HCT116 (cell line): ENCODE measurements at regions not wholly inside any gene's neighbourhood (a gene's known extent, or its start where the extent isn't known, plus 50 kb on each side); places are given as distances from the start of the nearest gene placed in this dataset.

Experiments used
- ATAC-seq: fragments of 200-7000 bp; cut with Tn5 transposase; 2 replicates; pipeline ENCODE4 v1.9.1; 2020; ENCODE audit warnings: mild to moderate bottlenecking, moderate library complexity
- BruUV-seq: library from RNA; stranded (reverse); fragments of 400-500 nt; replicated peaks from 2 replicates; lab custom pipeline; 2021; lab: Mats Ljungman, UMichigan
- CTCF ChIA-PET: fragments of 300-600 bp; sonication (Branson Sonifier 250); formaldehyde crosslinking; loops from one replicate; lab custom pipeline; 2021; ENCODE audit warnings: antibody characterized with exemption; lab: Charles Lee
- POLR2A ChIA-PET: fragments of 300-600, 350-600 bp; sonication (Branson Sonifier 250); formaldehyde crosslinking; loops from one replicate; lab custom pipeline; 2021; ENCODE audit warnings: antibody characterized with exemption; lab: Charles Lee
- RAD21 ChIA-PET, 2 experiments: fragments of 300-600 bp; sonication (Branson Sonifier 250); formaldehyde crosslinking; loops; one replicate each; lab custom pipeline; 2023; ENCODE audit warnings: low total read pairs in 2 of 2; ENCODE audit not compliant: uncharacterized antibody in 2 of 2, unreplicated experiment in 2 of 2, low non-redundant PET in 1 of 2; lab: Charles Lee
- DNase-seq: peaks from one replicate; pipeline ENCODE4 v3.0.0-alpha.2; 2010; ENCODE audit warnings: low read depth, low spot score
- H2AFZ ChIP-seq: fragments of 200-600 bp; shearing (Covaris generic), sonication (generic); 2 replicates; pipeline ENCODE4 v1.6.1; 2017; ENCODE audit warnings: low read depth, mixed run types, mixed read lengths, antibody characterized with exemption, low read length; ENCODE audit not compliant: poor library complexity, severe bottlenecking
- H3K27ac ChIP-seq: 2 replicates; pipeline ENCODE4 v1.5.1; 2012; ENCODE audit warnings: low read depth, low read length
- H3K27me3 ChIP-seq: fragments of 200-600 bp; sonication (generic); 2 replicates; pipeline ENCODE4 v1.6.1; 2016; ENCODE audit warnings: mixed run types, low read length, mixed read lengths; ENCODE audit not compliant: insufficient read depth
- H3K36me3 ChIP-seq, 2 experiments: fragments of 200-500 bp in 1 of 2; fragments of 200-600 bp in 1 of 2; sonication (Bioruptor generic) in 1 of 2; sonication (generic) in 1 of 2; 2 replicates each; pipeline versions ENCODE4 v1.5.1 to v1.6.1; 2014 to 2016; ENCODE audit warnings: low read length in 2 of 2, inconsistent platforms in 1 of 2, mixed read lengths in 1 of 2, mixed run types in 1 of 2; ENCODE audit not compliant: insufficient read depth in 2 of 2, control insufficient read depth in 1 of 2
- H3K4me1 ChIP-seq, 2 experiments: fragments of 200-600 bp in 1 of 2; sonication (generic) in 1 of 2; 2 replicates each; pipeline versions ENCODE4 v1.5.1 to v1.6.1; 2012 to 2017; ENCODE audit warnings: low read length in 2 of 2, inconsistent platforms in 1 of 2, mild to moderate bottlenecking in 1 of 2, mixed read lengths in 1 of 2, mixed run types in 1 of 2, moderate library complexity in 1 of 2; ENCODE audit not compliant: insufficient read depth in 2 of 2, control insufficient read depth in 1 of 2
- H3K4me2 ChIP-seq: fragments of 200-600 bp; sonication (generic); 2 replicates; pipeline ENCODE4 v1.6.1; 2017; ENCODE audit warnings: mixed run types, low read length, mixed read lengths
- H3K4me3 ChIP-seq, 2 experiments: fragments of 200-600 bp in 1 of 2; sonication (generic) in 1 of 2; replicated peaks in 1 of 2; 2 replicates each; pipeline ENCODE4 v1.5.1; 2011 to 2016; ENCODE audit warnings: low read length in 2 of 2, control low read depth in 1 of 2, low read depth in 1 of 2, mild to moderate bottlenecking in 1 of 2, mixed read lengths in 1 of 2, mixed run types in 1 of 2
- H3K79me2 ChIP-seq: fragments of 200-600 bp; sonication (generic); 2 replicates; pipeline ENCODE4 v1.6.1; 2017; ENCODE audit warnings: mild to moderate bottlenecking, mixed run types, low read length, moderate library complexity, mixed read lengths; ENCODE audit not compliant: insufficient read depth
- H3K9ac ChIP-seq: fragments of 200-600 bp; sonication (generic); 2 replicates; pipeline ENCODE4 v1.6.1; 2016; ENCODE audit warnings: low read length, mixed read lengths
- H3K9me2 ChIP-seq: fragments of 200-600 bp; sonication (generic), shearing (Covaris generic); 2 replicates; pipeline ENCODE4 v1.6.1; 2017; ENCODE audit warnings: mixed run types, mild to moderate bottlenecking, moderate library complexity; ENCODE audit not compliant: insufficient read depth
- H3K9me3 ChIP-seq, 2 experiments: fragments of 200-500 bp in 1 of 2; fragments of 200-600 bp in 1 of 2; sonication (Bioruptor generic) in 1 of 2; sonication (generic) in 1 of 2; 2 replicates each; pipeline ENCODE4 v1.6.1; 2014 to 2017; ENCODE audit warnings: low read length in 2 of 2, mixed read lengths in 2 of 2, inconsistent platforms in 1 of 2, low read depth in 1 of 2, mild to moderate bottlenecking in 1 of 2, mixed run types in 1 of 2, moderate library complexity in 1 of 2; ENCODE audit not compliant: control insufficient read depth in 1 of 2, insufficient read depth in 1 of 2
- H4K20me1 ChIP-seq: fragments of 200-600 bp; sonication (generic), shearing (Covaris generic); 2 replicates; pipeline ENCODE4 v1.6.1; 2017; ENCODE audit warnings: mixed run types, mild to moderate bottlenecking, moderate library complexity; ENCODE audit not compliant: insufficient read depth
- ATF3 ChIP-seq: IDR thresholded peaks from 2 replicates; pipeline ENCODE4 v1.6.1; 2012
- CEBPB ChIP-seq: IDR thresholded peaks from 2 replicates; pipeline ENCODE4 v1.6.1; 2012; ENCODE audit warnings: low read depth
- CTCF ChIP-seq, 3 experiments: fragments of 200-600 bp in 1 of 3; sonication (generic) in 1 of 3; IDR thresholded peaks in 2 of 3; conservative IDR thresholded peaks in 1 of 3; 2 replicates each; pipeline ENCODE4 v1.5.1; 2012 to 2017; ENCODE audit warnings: low read depth in 2 of 3, low read length in 2 of 3, antibody characterized with exemption in 1 of 3, borderline replicate concordance in 1 of 3, control low read depth in 1 of 3, mild to moderate bottlenecking in 1 of 3, mixed read lengths in 1 of 3, mixed run types in 1 of 3, moderate library complexity in 1 of 3; ENCODE audit not compliant: insufficient read depth in 1 of 3
- EGR1 ChIP-seq: IDR thresholded peaks from 2 replicates; pipeline ENCODE4 v1.6.1; 2012; ENCODE audit warnings: low read depth
- EZH2 ChIP-seq: fragments of 200-600 bp; sonication (generic); IDR thresholded peaks from 2 replicates; pipeline ENCODE4 v1.6.1; 2017; ENCODE audit warnings: antibody characterized with exemption, mixed run types
- EZH2phosphoT487 ChIP-seq: fragments of 200-600 bp; IDR thresholded peaks from 2 replicates; pipeline ENCODE4 v1.6.1; 2018; ENCODE audit warnings: antibody characterized with exemption, borderline replicate concordance
- FOSL1 ChIP-seq: IDR thresholded peaks from 2 replicates; pipeline ENCODE4 v1.6.1; 2012; ENCODE audit warnings: low read depth
- MAX ChIP-seq: IDR thresholded peaks from 2 replicates; pipeline ENCODE4 v1.6.1; 2012
- POLR2A ChIP-seq: IDR thresholded peaks from 2 replicates; pipeline ENCODE4 v1.7.0; 2011; ENCODE audit warnings: borderline replicate concordance; ENCODE audit not compliant: insufficient read depth, insufficient read length; ENCODE audit errors: extremely low read depth
- RAD21 ChIP-seq: IDR thresholded peaks from 2 replicates; pipeline ENCODE4 v1.6.1; 2012; ENCODE audit warnings: low read depth, mild to moderate bottlenecking
- SP1 ChIP-seq: IDR thresholded peaks from 2 replicates; pipeline ENCODE4 v1.6.1; 2012; ENCODE audit warnings: low read depth
- TCF7L2 ChIP-seq: IDR thresholded peaks from 2 replicates; pipeline ENCODE4 v1.7.0; 2011; ENCODE audit warnings: borderline replicate concordance, inconsistent platforms; ENCODE audit not compliant: insufficient read depth, insufficient read length; ENCODE audit errors: extremely low read depth
- YY1 ChIP-seq: IDR thresholded peaks from 2 replicates; pipeline ENCODE4 v1.6.1; 2011; ENCODE audit warnings: low read length, low read depth, moderate library complexity, mild to moderate bottlenecking; ENCODE audit not compliant: insufficient replicate concordance; ENCODE audit errors: extremely low read depth
- ZFX ChIP-seq: fragments of 450-650 bp; IDR thresholded peaks from 2 replicates; pipeline ENCODE4 v1.6.1; 2017
- ZNF274 ChIP-seq: fragments of 200-500 bp; sonication (Bioruptor generic); IDR thresholded peaks from 2 replicates; pipeline ENCODE4 v1.6.1; 2014; ENCODE audit warnings: mild to moderate bottlenecking, low read depth, low read length, inconsistent platforms
- intact Hi-C: fragments of 100-400 bp; cut with micrococcal nuclease; formaldehyde crosslinking; loops from 2 replicates; pipeline ENCODE4 v1.10.0; 2022

GRCh38 chr10:2014541-2014940, 277.2 kb upstream of the ADARB2 start:
- no peaks in the 10 kb centered on the region for H3K9me2 ChIP-seq
- H3K36me3 ChIP-seq, result no peaks in the 10 kb centered on the region
- no TSS peak for BruUV-seq
- no peaks in the 10 kb centered on the region for H4K20me1 ChIP-seq
- intact Hi-C loops, result no loop called here
- DNase-seq, result no peak
- TF ChIP-seq EZH2phosphoT487 (no peak), CTCF (IDR thresholded peaks at IDR 0.05 in 2 of 3, conservative IDR thresholded peaks at IDR 0.05 in 1 of 3; ENCODE audit: borderline replicate concordance in 1 of 3, insufficient read depth in 1 of 3, low read depth in 2 of 3, low read length in 2 of 3) (no peak), SP1 (no peak), ZFX (no peak), EGR1 (no peak), TCF7L2 (no peak), MAX (no peak), ZNF274 (no peak), POLR2A (no peak), ATF3 (no peak), YY1 (no peak), EZH2 (no peak), CEBPB (no peak), FOSL1 (no peak), RAD21 (no peak)
- H3K4me1 ChIP-seq, result no peaks in the 10 kb centered on the region
- no peak overlapping the region for H3K4me3 ChIP-seq
- peaks cover 13 to 24% of the 10 kb centered on the region in 2 experiments; a peak in 2 of 4 replicates for H3K9me3 ChIP-seq
- H3K27me3 ChIP-seq, result no peaks in the 10 kb centered on the region
- no peak overlapping the region for H3K27ac ChIP-seq
- RAD21 ChIA-PET, result no interaction called here
- H3K79me2 ChIP-seq, result no peaks in the 10 kb centered on the region
- no peak overlapping the region for H3K4me2 ChIP-seq
- ATAC-seq, result no peak
- no peak overlapping the region for H2AFZ ChIP-seq
- POLR2A ChIA-PET, result no interaction called here
- CTCF ChIA-PET, result no interaction called here
- no peak overlapping the region for H3K9ac ChIP-seq
